Neuron (in vitro differentiated cells): ENCODE measurements at regions not wholly inside any gene's neighbourhood (a gene's known extent, or its start where the extent isn't known, plus 50 kb on each side); places are given as distances from the start of the nearest gene placed in this dataset.

Source experiments
- H2AFZ ChIP-seq: one replicate; pipeline ENCODE4 v1.6.1; 2013; ENCODE audit warnings: low read depth, mild to moderate bottlenecking, inconsistent platforms, low read length, moderate library complexity
- H3K27me3 ChIP-seq: one replicate; pipeline ENCODE4 v1.6.1; 2013; ENCODE audit warnings: low read length; ENCODE audit not compliant: insufficient read depth
- H3K36me3 ChIP-seq: one replicate; pipeline ENCODE4 v1.6.1; 2013; ENCODE audit warnings: low read length; ENCODE audit not compliant: insufficient read depth
- H3K4me1 ChIP-seq: one replicate; pipeline ENCODE4 v1.6.1; 2013; ENCODE audit warnings: low read length; ENCODE audit not compliant: insufficient read depth
- H3K4me3 ChIP-seq: 2 replicates; pipeline ENCODE4 v1.5.1; 2013; ENCODE audit warnings: mild to moderate bottlenecking, low read length, moderate library complexity
- H3K9me3 ChIP-seq: one replicate; pipeline ENCODE4 v1.6.1; 2013; ENCODE audit warnings: low read length

DNA sequence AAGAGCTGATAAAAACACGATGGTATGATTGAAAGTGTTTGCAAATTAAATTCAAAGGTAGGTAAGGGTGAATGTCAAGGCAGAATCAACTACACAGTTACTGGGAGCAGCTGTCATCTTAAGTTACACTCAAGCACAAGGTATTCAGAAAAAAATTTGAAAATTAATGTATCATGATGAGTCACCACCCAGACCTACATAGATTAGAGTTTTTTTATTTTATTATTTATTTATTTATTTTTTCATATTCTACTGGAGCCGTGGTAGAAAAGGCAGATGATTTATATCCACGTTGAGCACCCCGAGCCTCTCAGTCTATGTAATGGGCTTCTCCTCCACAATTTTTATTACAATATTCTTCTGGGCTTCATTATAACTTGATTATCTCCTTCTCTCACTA is 728.9 kb upstream of the ARGLU1 start:
- Histone ChIP-seq H3K9me3 (no peaks in the 10 kb centered on the region), H2AFZ (no peak overlapping the region), H3K36me3 (no peaks in the 10 kb centered on the region), H3K27me3 (no peaks in the 10 kb centered on the region), H3K4me1 (no peaks in the 10 kb centered on the region), H3K4me3 (no peak overlapping the region)

DNA sequence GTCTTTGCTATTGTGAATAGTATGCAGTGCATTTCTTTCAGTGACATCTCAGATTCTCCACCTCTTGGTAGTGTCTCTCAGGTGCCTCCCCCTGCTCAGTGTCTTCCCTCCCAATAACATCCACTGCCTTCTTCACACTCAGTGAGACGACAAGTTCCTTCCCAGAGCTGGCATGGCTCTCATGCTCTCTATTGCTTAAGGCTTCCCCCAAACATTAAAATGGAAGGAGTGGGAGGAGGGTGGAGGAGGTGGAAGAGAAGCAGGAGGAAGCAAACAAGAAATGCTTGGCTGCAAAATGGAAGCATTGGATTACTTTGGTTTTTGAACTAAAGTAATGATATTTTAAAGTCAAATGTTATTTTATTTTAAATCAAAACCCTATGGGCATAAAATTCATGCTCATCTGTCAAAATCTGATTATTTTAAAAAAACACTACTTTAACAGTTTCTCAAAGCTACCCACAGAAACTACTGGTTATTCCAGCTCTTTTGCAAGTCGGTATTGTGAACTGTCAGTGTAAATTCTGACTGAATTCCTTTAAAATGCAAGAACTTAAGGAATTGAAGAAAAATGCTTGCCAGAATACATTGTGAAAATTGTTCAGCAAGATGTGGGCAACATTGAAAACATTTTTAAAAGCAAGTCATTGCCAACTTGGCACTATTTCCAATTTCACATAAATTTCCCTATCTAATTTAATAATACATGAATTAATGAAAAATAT is 727.6 kb upstream of the ARGLU1 start:
- Histone ChIP-seq H3K36me3 (no peaks in the 10 kb centered on the region), H3K9me3 (no peaks in the 10 kb centered on the region), H2AFZ (no peak overlapping the region), H3K4me3 (no peak overlapping the region), H3K27me3 (no peaks in the 10 kb centered on the region), H3K4me1 (no peaks in the 10 kb centered on the region)

DNA sequence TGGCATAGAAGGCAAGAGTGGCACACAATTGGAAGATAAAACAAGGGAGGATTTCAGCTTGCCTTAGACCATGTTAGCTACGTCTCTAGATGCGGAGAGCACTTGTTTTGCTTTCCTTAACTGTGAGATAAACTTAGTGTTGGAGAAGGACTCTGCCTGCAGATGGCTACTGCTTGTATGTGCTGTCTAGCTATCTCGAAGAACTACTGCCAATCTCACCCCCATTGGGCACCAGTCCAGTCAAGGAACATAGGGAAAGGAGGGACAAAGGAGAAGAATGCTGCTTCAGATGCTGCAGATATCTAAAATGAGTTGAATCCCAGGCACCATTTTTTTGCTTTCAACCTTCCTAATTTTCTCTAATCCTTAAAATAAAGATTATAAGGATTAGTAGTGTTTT is 726.0 kb upstream of the ARGLU1 start:
- Histone ChIP-seq H3K36me3 (no peaks in the 10 kb centered on the region), H3K9me3 (no peaks in the 10 kb centered on the region), H2AFZ (no peak overlapping the region), H3K4me3 (no peak overlapping the region), H3K4me1 (no peaks in the 10 kb centered on the region), H3K27me3 (no peaks in the 10 kb centered on the region)

DNA sequence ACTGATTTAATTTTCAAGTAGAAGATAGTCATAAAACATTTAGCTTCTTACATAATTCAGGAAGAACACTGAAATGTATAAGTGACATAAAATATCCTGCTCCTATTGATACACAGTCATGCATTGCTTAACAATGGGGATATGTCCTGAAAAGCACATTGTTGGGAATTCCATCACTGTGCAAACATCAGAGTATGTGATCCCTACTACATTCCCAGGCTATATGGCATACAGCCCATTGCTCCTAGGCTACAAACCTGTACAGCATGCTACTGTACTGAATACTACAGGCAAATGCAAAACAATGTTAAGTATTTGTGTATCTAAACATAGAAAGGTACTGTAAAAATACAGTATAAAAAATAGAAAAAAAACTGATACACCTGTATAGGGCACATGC is 723.9 kb upstream of the ARGLU1 start:
- no peaks in the 10 kb centered on the region for H3K9me3 ChIP-seq
- no peak overlapping the region for H2AFZ ChIP-seq
- H3K4me3 ChIP-seq, result no peak overlapping the region
- no peaks in the 10 kb centered on the region for H3K27me3 ChIP-seq
- H3K4me1 ChIP-seq, result no peaks in the 10 kb centered on the region
- H3K36me3 ChIP-seq, result no peaks in the 10 kb centered on the region

DNA sequence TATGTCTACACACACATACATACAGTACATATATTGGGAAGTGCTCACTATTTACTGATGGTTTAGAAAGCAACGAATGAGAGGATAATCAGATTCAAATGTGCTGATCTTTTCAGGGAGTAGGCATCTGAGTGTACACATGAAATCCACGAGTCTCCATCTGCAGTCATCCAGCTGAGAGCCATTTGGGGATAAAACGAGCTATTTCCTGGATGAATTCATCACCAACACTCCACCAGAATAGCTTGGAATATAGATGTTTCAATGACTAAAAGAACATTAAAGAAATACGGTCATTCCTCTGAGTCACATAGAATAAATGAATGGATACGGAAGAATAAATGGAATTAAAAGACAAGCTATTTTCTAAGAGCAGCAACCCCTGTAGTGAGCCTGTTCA is 721.6 kb upstream of the ARGLU1 start:
- Histone ChIP-seq H3K4me3 (no peak overlapping the region), H3K4me1 (no peaks in the 10 kb centered on the region), H2AFZ (no peak overlapping the region), H3K27me3 (no peaks in the 10 kb centered on the region), H3K36me3 (no peaks in the 10 kb centered on the region), H3K9me3 (no peaks in the 10 kb centered on the region)

- Histone ChIP-seq H3K9me3 (no peaks in the 10 kb centered on the region), H3K4me1 (no peaks in the 10 kb centered on the region), H3K27me3 (no peaks in the 10 kb centered on the region), H2AFZ (no peak overlapping the region), H3K36me3 (no peaks in the 10 kb centered on the region), H3K4me3 (no peak overlapping the region)
Measured at GRCh38 chr13:107284173-107284572, 716.2 kb upstream of the ARGLU1 start.

DNA sequence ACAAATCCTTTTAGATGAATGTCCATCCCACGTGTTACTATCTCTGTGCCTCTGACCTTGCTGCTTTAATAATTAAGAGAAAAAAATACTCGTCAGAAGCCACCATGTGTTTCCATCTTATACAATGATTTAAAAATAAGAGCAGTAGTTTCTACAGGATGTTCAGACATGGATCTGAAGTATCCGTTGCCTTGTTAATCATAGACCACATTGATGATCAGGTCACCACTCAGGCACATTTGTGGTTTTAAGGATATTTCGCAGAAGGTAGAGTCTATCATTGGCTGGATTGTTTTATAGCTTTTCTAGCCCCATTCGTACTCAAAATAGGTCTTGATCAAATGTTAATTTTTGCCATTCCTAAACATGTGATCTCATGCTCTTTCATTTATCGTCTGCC is 710.0 kb upstream of the ARGLU1 start:
- Histone ChIP-seq H3K27me3 (no peaks in the 10 kb centered on the region), H3K4me3 (no peak overlapping the region), H3K36me3 (no peaks in the 10 kb centered on the region), H2AFZ (no peak overlapping the region), H3K4me1 (no peaks in the 10 kb centered on the region), H3K9me3 (no peaks in the 10 kb centered on the region)

GRCh38 chr13:107276936-107277335 is 709.0 kb upstream of the ARGLU1 start:
- Histone ChIP-seq H3K9me3 (no peaks in the 10 kb centered on the region), H3K4me3 (no peak overlapping the region), H3K27me3 (no peaks in the 10 kb centered on the region), H3K4me1 (no peaks in the 10 kb centered on the region), H2AFZ (no peak overlapping the region), H3K36me3 (no peaks in the 10 kb centered on the region)

- no peak overlapping the region for H3K4me3 ChIP-seq
Measured at GRCh38 chr13:107275945-107276614, 708.1 kb upstream of the ARGLU1 start.

GRCh38 chr13:107275312-107275711 is 707.4 kb upstream of the ARGLU1 start:
- Histone ChIP-seq H3K36me3 (no peaks in the 10 kb centered on the region), H3K27me3 (no peaks in the 10 kb centered on the region), H3K4me3 (no peak overlapping the region), H3K9me3 (no peaks in the 10 kb centered on the region), H3K4me1 (no peaks in the 10 kb centered on the region), H2AFZ (no peak overlapping the region)

More at GRCh38 chr13:107275945-107276614, 708.1 kb upstream of the ARGLU1 start:
- Histone ChIP-seq H3K27me3 (no peaks in the 10 kb centered on the region), H3K36me3 (no peaks in the 10 kb centered on the region), H3K9me3 (no peaks in the 10 kb centered on the region), H2AFZ (no peak overlapping the region), H3K4me1 (no peaks in the 10 kb centered on the region)

- H3K9me3 ChIP-seq, result no peaks in the 10 kb centered on the region
- H3K27me3 ChIP-seq, result no peaks in the 10 kb centered on the region
- H3K36me3 ChIP-seq, result no peaks in the 10 kb centered on the region
- no peak overlapping the region for H3K4me3 ChIP-seq
- H3K4me1 ChIP-seq, result no peaks in the 10 kb centered on the region
- no peak overlapping the region for H2AFZ ChIP-seq
Measured at GRCh38 chr13:107271227-107271626, 703.3 kb upstream of the ARGLU1 start.

DNA sequence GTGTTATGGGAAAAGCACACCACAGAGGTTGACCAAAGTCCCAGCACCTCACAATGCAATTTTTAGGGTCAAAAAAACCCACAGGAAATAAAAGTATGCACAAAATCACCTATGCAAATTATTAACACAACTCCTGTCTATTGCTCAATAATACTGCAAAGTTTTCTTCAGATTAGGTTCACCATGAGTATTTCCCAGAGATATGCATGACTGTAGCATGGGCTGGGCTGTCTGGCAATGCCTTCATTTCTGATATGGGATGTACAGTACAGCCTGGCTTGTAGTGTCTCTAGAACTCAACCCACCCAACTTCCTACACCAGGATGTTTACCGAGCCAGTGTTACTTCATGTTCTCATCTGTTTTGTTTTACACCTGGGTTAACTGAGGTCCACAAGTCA is 698.7 kb upstream of the ARGLU1 start:
- Histone ChIP-seq H3K4me3 (no peak overlapping the region), H2AFZ (no peak overlapping the region), H3K36me3 (no peaks in the 10 kb centered on the region), H3K27me3 (no peaks in the 10 kb centered on the region), H3K4me1 (no peaks in the 10 kb centered on the region), H3K9me3 (no peaks in the 10 kb centered on the region)

- peaks cover 4% of the 10 kb centered on the region for H3K4me1 ChIP-seq
- H3K27me3 ChIP-seq, result no peaks in the 10 kb centered on the region
- H2AFZ ChIP-seq, result no peak overlapping the region
- no peaks in the 10 kb centered on the region for H3K9me3 ChIP-seq
- no peaks in the 10 kb centered on the region for H3K36me3 ChIP-seq
- H3K4me3 ChIP-seq, result no peak overlapping the region
Measured at GRCh38 chr13:107258599-107259187, 690.8 kb upstream of the ARGLU1 start.
